ENCODE measurements at regions not wholly inside any gene's neighbourhood (a gene's known extent, or its start where the extent isn't known, plus 50 kb on each side); places are given as distances from the start of the nearest gene placed in this dataset.

GRCh38 chr3:107065094-107065861 lies 312.0 kb upstream of the CCDC54 start:
- no peak for TF ChIP-seq MAX (IDR thresholded peaks at IDR 0.05)
- TF ChIP-seq CTCF (IDR thresholded peaks at IDR 0.05; ENCODE audit: low read depth, low read length, missing input control), result no peak
- no peak for TF ChIP-seq TAF1 (conservative IDR thresholded peaks at IDR 0.05)
- no peak for TF ChIP-seq GABPA (IDR thresholded peaks at IDR 0.05 in 1 of 2, conservative IDR thresholded peaks at IDR 0.05 in 1 of 2)
- TF ChIP-seq HNF4G (IDR thresholded peaks at IDR 0.05), result no peak
- TF ChIP-seq ZBTB33 (IDR thresholded peaks at IDR 0.05), result no peak
- no peak for TF ChIP-seq REST (IDR thresholded peaks at IDR 0.05)
- TF ChIP-seq JUND (IDR thresholded peaks at IDR 0.05), result no peak
- TF ChIP-seq SP1 (IDR thresholded peaks at IDR 0.05), result no peak
- no peak for TF ChIP-seq YY1 (IDR thresholded peaks at IDR 0.05)
- no peak for TF ChIP-seq ATF3 (IDR thresholded peaks at IDR 0.05)

All from liver (tissue), 3 donors.